Suppressor macrophage (primary cell): ENCODE measurements at regions not wholly inside any gene's neighbourhood (a gene's known extent, or its start where the extent isn't known, plus 50 kb on each side); places are given as distances from the start of the nearest gene placed in this dataset.

ENCODE experiments used
- DNase-seq, 4 experiments: peaks; one replicate each; pipeline ENCODE4 v3.0.0-alpha.2; 2020 to 2022

DNA sequence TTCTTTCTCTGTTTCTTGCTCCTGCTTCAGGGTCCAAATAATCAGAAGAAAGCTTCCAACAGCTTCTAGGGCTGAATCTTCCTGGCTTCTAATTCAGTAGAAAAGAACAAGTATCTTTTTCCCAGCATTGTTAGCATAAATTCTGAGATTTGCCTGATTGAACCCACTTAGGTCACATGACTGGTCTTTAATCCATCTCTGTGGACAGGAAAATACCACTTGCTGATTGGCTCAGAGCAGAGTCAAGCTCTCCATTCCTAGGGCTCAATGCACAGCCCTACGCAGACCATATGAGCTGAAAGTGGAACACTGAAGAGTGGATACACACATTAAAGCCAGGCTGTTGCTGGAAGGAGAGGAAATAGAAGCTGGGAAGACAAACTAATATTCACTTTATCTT, 99.6 kb upstream of the RPL34 start:
- DNase-seq: no peak

DNA sequence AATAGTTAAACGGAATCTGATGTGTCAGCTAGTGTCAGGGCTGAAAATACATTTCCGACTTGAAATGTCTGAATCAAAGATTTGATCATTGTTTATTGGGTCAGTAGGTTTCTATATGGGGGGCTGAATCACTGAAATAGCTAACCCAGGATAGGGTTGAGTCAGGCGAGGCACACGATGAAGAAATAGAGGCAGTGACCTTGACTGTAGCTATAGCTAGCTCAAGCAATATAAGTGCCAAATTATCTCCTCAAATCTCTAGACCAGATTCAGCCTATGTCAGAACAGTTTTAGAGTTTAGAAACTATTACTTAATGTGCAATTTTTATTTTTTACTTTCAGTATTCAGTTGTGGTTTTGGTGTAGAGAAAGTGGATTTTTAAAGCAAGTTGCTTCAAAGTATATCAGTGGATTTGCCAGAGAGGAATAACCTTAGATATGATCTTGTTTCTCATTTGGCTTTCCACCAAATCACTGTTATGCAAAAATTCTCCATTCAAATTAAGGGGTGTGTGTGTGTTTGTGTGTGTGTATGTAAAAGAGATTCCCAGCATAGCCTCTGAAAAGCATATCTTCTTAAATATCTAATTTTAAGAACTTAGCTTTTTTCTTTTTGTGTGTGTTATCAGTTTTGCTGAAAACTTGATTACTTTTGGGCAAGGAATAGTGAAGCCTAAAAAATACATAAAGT, 100.3 kb upstream of the RPL34 start:
- DNase-seq: no peak

DNA sequence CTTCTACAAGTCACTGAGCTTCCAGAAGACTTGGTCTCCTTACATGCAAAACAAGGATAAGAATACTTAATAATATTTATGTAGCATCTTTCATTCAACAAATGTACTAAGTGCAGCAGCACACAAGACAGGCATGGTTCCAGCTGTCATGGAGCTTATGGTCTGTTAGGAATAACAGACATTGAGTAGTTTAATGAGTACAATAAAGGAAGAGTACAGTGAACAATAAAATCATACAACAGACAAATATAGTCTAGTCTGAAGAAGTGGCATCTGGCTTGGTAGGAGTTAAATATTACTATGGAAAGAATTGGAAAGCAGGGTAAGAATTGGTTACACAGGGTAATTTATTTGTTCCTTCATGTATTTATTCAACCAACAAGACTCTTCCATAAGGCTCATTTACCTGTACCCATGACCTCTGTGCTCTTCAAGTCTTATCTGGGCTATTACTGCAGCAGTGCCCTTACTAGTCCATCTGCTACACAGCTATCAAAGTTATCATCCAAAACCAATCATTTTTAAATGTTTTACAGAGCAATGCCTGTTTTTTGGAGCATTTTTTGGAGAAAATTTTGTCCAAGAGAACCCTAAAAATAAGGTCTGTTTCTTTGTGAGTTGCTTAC, 101.1 kb upstream of the RPL34 start:
- no peak for DNase-seq

DNA sequence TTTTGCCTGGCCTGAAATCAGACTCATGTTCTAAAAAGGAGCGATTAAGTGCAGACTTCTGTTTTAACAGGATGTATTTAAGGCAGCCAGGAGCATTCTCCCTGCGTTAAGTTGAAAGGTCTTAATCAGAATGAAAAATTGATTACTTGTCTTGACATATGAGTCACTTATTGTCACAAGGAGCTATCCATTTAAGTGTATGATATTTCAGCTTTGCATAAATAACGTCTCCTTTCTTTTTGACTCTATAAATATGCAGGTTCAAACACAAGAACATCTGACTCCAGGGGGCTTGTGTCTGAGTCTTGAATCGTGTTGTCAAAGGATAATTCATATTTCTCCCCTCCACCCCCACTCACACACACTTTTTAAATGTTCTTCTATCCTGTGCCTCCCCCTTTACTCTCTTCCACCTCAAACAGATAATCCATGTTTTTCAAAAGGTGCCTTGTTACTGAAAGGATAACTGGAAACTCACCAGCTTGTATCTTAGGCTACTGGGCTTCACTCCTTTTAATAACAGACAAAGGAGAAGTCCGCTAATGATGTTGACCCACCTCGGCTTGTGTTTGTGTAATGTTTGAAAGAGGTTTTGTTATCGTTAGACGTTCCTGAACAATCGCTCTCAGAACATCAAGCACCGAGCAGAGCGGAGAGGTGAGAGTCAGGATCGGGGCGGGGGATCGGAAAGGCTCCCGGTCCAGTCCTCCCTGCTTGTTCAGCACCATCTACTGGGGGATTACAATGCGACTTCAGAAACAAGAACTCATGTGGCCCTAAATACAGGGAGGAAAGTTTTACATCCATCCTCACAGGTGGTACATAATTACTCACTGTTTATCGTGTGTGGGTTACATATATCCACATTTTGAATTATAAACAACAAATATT, 107.5 kb upstream of the RPL34 start:
- peak in 1 of 4 experiments; percentile 10 for DNase-seq

DNA sequence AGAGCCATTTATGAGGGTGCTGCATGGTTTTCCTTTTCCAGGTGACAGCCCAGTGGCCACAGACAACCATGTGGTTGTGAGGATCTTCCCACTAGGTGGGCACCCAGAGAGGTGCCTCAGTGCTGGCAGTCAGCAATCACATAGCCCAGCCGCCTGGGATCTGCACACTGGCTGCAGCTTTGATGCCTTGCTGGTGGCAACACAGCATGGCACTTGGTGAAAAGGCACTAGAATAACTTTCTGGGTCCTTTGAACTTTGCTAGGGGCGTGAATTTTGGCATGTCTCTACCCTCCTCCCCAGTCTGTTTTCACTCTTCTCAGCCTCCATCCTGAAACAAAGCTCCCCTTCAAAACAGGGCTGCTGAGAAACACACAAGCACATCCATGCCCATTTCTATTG, 108.8 kb upstream of the RPL34 start:
- no peak for DNase-seq

- DNase-seq: no peak
Measured at GRCh38 chr4:108502356-108502755, 118.0 kb upstream of the RPL34 start.

- DNase-seq: no peak
Measured at GRCh38 chr4:108498925-108499324, 121.5 kb upstream of the RPL34 start.

GRCh38 chr4:108493596-108493931, 126.8 kb upstream of the RPL34 start:
- no peak for DNase-seq

GRCh38 chr4:108492816-108493595, 127.4 kb upstream of the RPL34 start:
- peak in 1 of 4 experiments; percentile 10 for DNase-seq

DNA sequence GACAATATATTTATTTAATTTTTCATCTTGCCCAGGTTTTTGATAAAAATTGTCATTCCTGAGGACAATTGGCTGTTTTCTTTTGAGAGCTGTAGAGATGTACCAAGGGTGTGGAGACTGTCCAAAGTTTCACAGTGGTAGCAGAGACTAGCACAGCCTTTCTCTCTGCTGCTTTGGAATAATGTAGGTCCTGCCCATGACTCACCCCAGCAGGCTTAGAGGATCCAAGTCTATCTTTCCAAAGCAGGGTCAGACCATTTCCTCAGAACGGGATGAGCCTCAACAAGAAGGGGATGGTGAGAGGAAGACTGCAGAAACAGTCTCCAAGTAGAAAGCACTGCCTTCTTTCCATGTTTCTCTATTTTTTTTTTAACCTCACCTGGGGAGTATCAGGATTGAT, 131.5 kb upstream of the RPL34 start:
- no peak for DNase-seq

DNA sequence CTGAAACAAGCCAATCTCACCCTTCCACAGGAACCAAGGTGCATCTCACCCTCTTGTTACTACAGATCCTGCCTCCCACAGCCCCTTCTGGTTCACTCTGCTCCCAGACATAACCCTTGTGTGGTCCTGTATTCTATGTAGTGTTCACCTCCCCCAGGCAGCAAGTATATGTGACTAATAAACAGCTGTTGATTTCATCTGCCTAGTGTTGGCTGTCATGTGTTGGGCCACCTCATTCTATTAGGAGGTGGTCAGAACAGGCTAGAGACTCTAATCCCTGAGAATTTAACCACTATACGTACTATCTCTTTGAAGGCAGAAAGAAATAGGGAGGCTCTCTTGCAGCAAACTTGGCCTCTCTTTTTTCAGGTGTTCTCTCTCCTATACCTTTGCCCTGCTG, 134.3 kb upstream of the RPL34 start:
- DNase-seq: peak in 1 of 4 experiments; percentile 7

- no peak for DNase-seq
Measured at GRCh38 chr4:108484187-108484586, 136.2 kb upstream of the RPL34 start.

DNA sequence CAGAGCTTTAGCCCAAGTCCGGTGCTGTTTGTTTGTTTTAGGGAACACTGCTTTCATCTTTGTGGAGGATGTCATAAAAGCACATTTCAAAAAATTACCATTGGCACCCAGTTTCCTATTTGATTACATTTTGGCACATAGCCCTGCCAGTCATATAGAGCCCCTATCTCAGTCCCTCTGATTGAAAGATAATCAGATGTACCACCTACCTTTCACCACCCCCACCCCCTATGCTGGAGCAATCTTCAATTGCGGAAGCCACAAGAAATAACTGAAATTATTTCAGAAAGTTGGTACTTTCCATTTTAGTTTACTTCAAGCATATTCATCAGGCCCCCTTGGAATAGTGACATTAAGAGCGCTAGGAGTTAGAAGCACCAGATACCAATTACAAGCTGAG, 136.7 kb upstream of the RPL34 start:
- no peak for DNase-seq

GRCh38 chr4:108483079-108483478, 137.3 kb upstream of the RPL34 start:
- no peak for DNase-seq

- no peak for DNase-seq
Measured at GRCh38 chr4:108480881-108481280, 139.5 kb upstream of the RPL34 start.

- DNase-seq: no peak
Measured at GRCh38 chr4:108477527-108478108, 142.8 kb upstream of the RPL34 start.

DNA sequence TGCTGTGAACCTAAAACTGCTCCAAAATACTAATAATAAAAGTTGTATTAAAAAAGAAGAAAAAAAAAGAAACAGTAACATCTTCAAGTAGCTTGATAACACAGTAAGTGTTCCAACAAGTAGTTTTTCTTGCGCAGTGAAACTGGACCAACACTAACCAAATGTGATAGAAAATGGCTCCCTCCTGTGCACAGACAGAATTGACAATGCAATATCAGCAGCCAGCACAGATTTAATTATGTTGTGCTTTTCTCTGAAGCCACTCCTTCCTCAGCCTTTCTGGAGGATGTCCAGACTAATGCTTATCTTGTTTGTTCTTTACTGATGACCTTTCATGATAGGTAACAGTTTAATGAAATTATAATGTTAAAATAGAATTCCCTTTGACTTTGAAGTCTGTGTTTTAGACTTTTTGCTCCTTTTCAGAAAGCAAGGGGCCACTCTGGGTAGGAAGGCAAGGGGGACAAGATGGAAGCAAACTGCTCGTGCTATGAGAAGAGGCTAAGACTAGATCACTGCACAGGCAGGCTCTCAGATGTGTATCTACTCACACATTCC, 147.1 kb upstream of the RPL34 start:
- no peak for DNase-seq

DNA sequence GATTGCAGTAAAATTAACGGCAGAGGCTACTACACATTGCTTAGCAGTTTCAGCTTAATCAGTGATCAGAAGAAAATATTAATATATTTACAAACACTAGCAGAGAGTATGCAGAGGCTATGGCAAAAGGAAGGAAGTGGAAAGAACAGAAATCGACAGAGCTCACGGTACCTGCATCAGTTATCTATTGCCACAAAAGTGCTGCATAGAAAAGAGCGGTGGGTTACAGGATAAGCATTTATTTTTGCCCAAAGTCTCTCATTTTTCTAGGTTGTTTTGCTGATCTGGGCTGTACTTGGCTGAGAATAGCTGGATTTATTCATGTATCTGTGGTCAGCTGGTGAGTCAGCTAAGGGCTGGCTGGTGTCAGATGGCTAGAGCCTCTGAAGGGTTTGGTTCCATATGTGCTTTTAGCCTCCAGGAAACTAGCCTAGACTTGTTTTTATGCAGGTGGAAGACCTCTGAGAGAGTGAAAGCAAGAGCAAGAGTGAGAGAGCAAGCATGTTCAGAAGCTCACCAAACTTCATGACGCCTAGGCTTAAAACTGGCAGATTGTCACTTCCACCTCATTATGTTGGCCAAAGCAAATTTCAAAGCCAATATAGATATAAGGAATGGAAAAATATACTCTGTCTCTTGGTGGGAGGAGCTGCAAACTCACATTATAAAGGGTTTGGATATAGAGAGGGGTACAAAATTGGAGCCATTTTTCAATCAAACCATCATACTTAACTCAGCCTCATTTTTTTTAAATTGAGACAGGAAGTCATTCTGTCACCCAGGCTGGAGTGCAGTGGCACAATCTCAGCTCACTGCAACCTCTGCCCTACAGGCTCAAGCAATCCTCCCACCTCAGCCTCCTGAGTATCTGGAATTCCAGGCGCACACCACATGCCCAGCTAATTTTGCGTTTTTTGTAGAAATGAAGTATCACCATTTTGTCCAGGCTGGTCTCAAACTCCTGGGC, 153.2 kb upstream of the RPL34 start:
- no peak for DNase-seq

DNA sequence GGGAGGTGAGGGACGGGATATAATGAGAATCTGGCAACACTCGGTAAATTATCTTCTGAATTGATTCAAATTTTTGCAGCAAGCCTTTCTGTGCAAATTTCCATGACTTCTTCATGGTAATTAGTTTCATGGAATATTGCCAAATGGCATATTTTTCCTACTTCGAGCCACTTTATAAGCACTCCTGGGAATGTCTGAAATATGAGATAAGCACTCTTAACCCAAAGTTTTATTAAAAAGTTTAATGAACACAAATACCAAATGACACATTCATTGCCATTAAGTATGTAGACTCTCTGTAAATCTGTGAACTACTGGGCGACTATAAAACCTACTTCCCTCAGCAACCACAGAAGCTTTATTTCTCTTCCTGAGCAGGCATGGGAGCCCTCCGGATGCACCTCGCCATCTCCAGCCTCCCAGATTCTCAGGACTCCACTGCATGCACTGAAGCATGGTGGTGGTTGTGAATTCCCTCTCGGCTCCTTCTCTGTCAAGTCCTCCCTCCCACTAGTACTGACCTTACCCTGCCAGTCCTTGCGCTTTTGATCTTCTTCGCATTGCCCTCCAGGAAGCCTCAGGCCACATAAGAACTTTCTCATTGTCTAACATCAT, 154.4 kb upstream of the RPL34 start:
- no peak for DNase-seq

DNA sequence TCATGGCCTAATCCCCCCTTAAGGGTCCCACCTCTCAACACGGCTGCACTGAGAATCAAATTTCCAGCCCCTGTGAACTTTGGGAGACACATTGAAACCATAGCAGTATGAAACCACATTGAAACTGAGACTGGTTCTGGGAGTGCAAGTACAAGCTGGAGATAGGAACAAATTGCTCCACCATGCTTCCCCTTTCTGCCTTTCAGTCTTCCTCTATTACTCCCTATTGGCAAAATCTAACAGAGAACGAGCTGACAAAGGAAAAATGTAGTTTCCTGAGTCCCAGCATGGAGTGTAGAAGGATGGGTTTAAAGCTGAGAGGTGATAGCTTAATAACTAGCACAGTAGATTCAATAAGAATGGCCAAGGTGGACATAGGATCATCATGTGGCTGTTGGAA, 161.7 kb upstream of the RPL34 start:
- DNase-seq: peak; percentile 26 to 62 (median 40)

DNA sequence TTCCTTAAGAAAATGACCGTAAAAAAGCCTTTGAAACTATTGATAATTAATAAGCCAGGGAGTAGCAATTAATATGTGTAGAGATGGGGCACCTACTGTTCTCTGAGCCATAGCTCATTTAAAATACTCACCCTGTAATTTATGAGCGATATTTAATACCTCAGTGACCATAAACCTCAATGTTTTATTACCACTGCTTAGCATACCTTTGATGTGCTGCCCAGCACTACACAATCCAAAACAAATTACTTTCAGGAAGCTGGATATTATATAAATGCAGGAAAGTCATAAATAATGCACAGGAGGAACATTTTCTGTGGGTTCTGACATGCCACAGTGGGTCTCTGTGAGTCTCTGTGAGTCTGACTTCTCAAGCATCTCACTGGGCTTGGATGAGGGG, 166.1 kb upstream of the RPL34 start:
- DNase-seq: no peak
